OCI-LY3 (cell line): ENCODE measurements at regions not wholly inside any gene's neighbourhood (a gene's known extent, or its start where the extent isn't known, plus 50 kb on each side); places are given as distances from the start of the nearest gene placed in this dataset.

Source experiments
- H2AFZ ChIP-seq: fragments of 200-600, 300-600 bp; shearing (Covaris generic); 2 replicates; pipeline ENCODE4 v1.6.0; 2014; ENCODE audit warnings: antibody characterized with exemption, low read depth, low read length
- H3K27ac ChIP-seq: fragments of 200-600, 300-600 bp; sonication (generic); 2 replicates; pipeline ENCODE4 v1.5.1; 2014; ENCODE audit warnings: mild to moderate bottlenecking, low read length, moderate library complexity, mixed read lengths
- H3K27me3 ChIP-seq: fragments of 200-600, 300-600 bp; sonication (generic); 2 replicates; pipeline ENCODE4 v1.6.1; 2014; ENCODE audit warnings: low read depth, low read length, mixed read lengths
- H3K36me3 ChIP-seq: fragments of 200-600, 300-600 bp; sonication (generic); replicated peaks from 2 replicates; pipeline ENCODE3; 2014; ENCODE audit warnings: low read depth, low read length, mixed read lengths
- H3K4me1 ChIP-seq: fragments of 300-600, 200-600 bp; sonication (generic); 2 replicates; pipeline ENCODE4 v1.6.1; 2014; ENCODE audit warnings: low read length, mixed read lengths
- H3K4me2 ChIP-seq: fragments of 200-600, 300-600 bp; sonication (generic); 2 replicates; pipeline ENCODE4 v1.6.1; 2014; ENCODE audit warnings: low read length, mixed read lengths
- H3K4me3 ChIP-seq: fragments of 300-600, 200-600 bp; sonication (generic); 2 replicates; pipeline ENCODE4 v1.5.1; 2014; ENCODE audit warnings: antibody characterized with exemption, mild to moderate bottlenecking, low read length, moderate library complexity
- H3K79me2 ChIP-seq: fragments of 300-600, 200-600 bp; shearing (Covaris generic); 2 replicates; pipeline ENCODE4 v1.6.1; 2014; ENCODE audit warnings: mild to moderate bottlenecking, low read length, mixed read lengths
- H3K9ac ChIP-seq: fragments of 300-600, 200-600 bp; shearing (Covaris generic); 2 replicates; pipeline ENCODE4 v1.6.0; 2014; ENCODE audit warnings: mild to moderate bottlenecking, low read length, moderate library complexity
- H3K9me3 ChIP-seq: fragments of 200-600, 300-600 bp; shearing (Covaris generic); 2 replicates; pipeline ENCODE4 v1.6.1; 2014; ENCODE audit warnings: low read length, mixed read lengths; ENCODE audit not compliant: insufficient read depth
- H4K20me1 ChIP-seq: fragments of 200-600, 300-600 bp; sonication (generic); 2 replicates; pipeline ENCODE4 v1.6.1; 2016; ENCODE audit warnings: low read length, mixed read lengths; ENCODE audit not compliant: insufficient read depth
- EZH2phosphoT487 ChIP-seq: fragments of 200-600 bp; shearing (Covaris generic); IDR thresholded peaks from 2 replicates; pipeline ENCODE4 v1.6.1; 2018; ENCODE audit warnings: antibody characterized with exemption, mixed run types, low read depth
- TF ChIP-seq, protein P1 (sequence below): fragments of 200-600, 300-600 bp; sonication (generic); IDR thresholded peaks from 2 replicates; pipeline ENCODE4 v1.5.1; 2014; ENCODE audit warnings: antibody characterized with exemption, low read length, low read depth

DNA sequence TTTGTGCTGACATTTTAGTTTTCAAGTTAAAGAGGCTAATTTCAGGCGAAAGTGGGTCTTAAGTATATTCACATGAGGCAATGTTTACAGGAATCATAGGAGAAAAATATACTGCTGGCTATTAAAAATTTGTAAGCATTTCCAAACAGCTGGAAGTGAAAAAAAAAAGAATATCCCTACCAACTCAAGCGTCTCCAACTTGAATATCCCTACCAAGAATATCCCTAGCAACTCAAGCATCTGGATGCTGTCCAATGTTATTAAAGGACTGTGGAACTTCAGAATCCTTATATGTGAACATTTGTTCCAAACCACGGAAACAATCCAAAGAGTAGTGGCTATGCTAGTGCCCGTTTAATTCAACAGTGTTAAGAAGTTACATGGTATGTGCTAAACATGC, 1303.0 kb downstream of the GATA3 start:
- Histone ChIP-seq H3K4me2 (no peak overlapping the region), H3K4me3 (no peak overlapping the region), H3K36me3 (no peaks in the 10 kb centered on the region), H3K27me3 (no peaks in the 10 kb centered on the region), H3K27ac (no peak overlapping the region), H4K20me1 (no peaks in the 10 kb centered on the region), H3K79me2 (no peaks in the 10 kb centered on the region), H3K9ac (no peak overlapping the region), H2AFZ (no peak overlapping the region), H3K4me1 (no peaks in the 10 kb centered on the region), H3K9me3 (no peaks in the 10 kb centered on the region)
- TF ChIP-seq, protein P1, sequence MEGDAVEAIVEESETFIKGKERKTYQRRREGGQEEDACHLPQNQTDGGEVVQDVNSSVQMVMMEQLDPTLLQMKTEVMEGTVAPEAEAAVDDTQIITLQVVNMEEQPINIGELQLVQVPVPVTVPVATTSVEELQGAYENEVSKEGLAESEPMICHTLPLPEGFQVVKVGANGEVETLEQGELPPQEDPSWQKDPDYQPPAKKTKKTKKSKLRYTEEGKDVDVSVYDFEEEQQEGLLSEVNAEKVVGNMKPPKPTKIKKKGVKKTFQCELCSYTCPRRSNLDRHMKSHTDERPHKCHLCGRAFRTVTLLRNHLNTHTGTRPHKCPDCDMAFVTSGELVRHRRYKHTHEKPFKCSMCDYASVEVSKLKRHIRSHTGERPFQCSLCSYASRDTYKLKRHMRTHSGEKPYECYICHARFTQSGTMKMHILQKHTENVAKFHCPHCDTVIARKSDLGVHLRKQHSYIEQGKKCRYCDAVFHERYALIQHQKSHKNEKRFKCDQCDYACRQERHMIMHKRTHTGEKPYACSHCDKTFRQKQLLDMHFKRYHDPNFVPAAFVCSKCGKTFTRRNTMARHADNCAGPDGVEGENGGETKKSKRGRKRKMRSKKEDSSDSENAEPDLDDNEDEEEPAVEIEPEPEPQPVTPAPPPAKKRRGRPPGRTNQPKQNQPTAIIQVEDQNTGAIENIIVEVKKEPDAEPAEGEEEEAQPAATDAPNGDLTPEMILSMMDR: no peak
- TF ChIP-seq EZH2phosphoT487: no peak

DNA sequence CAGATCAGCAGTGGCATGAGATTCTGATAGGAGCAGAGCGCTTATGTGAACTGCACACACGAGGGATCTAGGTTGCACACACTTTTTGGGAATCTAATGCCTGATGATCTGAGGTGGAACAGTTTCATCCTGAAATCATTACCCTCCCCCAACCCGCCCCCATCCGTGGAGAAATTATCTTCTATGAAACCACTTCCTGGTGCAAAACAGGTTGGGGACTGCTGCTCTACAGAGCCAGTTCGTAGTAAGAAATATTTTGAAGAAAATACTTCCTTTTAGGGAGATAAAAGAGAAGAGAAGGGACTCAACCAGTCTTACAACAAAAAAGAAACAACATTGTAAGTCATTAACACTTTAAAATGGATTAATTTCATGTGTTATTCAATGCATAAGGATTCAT, 1308.2 kb downstream of the GATA3 start:
- H2AFZ ChIP-seq: no peak overlapping the region
- no peaks in the 10 kb centered on the region for H3K4me1 ChIP-seq
- H3K79me2 ChIP-seq: no peaks in the 10 kb centered on the region
- H3K27ac ChIP-seq: no peak overlapping the region
- H4K20me1 ChIP-seq: no peaks in the 10 kb centered on the region
- H3K36me3 ChIP-seq: no peaks in the 10 kb centered on the region
- H3K9me3 ChIP-seq: no peaks in the 10 kb centered on the region
- no peak overlapping the region for H3K4me2 ChIP-seq
- H3K27me3 ChIP-seq: no peaks in the 10 kb centered on the region
- TF ChIP-seq, protein P1: no peak
- TF ChIP-seq EZH2phosphoT487: no peak
- H3K4me3 ChIP-seq: no peak overlapping the region
- no peak overlapping the region for H3K9ac ChIP-seq

DNA sequence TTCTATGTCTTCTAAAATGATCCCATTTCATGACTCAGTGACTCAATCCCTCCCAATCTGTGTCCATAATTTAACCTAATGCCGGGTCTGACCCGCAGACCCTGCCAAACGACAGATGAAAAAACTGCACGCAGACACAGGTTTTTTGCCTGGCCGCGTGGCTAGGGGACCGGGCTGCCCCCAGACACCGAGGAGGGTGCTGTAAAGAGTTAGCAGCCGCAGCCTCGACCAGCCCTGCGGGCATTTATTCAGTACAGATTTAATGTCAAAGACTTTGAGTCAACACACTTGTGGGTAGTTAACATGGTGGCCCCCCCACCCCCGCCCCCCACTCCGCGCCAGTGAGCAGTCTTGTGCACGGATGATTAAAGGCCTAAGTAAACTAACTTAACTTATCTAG, 1324.7 kb downstream of the GATA3 start:
- H3K4me3 ChIP-seq: no peak overlapping the region
- no peaks in the 10 kb centered on the region for H3K4me1 ChIP-seq
- no peak overlapping the region for H3K9ac ChIP-seq
- TF ChIP-seq, protein P1: no peak
- TF ChIP-seq EZH2phosphoT487: no peak
- H3K36me3 ChIP-seq: no peaks in the 10 kb centered on the region
- H3K9me3 ChIP-seq: no peaks in the 10 kb centered on the region
- no peak overlapping the region for H2AFZ ChIP-seq
- no peak overlapping the region for H3K27ac ChIP-seq
- no peaks in the 10 kb centered on the region for H4K20me1 ChIP-seq
- H3K4me2 ChIP-seq: no peak overlapping the region
- H3K79me2 ChIP-seq: no peaks in the 10 kb centered on the region
- no peaks in the 10 kb centered on the region for H3K27me3 ChIP-seq

DNA sequence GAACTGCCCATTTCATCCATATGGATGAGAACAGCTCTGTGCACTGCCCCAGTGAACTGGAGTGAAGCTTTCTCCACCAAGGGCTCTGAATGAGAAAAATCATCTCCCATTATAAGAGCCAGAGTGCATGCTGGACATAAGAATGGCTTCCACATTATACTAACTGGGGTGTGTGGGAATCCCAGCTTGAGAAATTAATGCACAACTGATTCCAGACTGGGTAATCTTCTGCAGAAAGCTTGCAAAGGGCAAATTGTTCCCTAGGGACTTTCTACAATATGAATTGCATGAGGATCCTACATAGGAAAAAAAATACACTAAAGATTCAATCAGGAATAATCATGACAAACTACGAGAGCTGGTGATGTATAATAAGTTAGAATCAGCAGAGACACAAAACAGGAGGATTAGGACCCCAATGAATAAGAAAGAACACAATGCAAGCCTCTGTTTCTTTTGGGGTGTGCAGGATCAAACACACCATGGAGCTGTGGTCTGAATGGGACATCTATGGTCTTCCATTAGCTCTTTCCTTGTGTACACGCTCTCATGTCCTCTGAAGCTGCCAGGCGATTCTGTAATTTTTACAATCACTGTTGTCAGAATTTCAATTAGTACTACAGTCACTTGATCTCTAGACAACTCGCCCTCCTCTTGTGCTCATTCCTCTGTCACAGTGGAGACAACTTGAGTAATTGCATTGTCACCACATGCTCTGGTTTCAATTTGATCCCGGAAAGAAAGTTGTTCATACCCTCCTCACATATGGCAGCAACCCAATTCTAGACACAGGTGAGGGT, 1327.4 kb downstream of the GATA3 start:
- no peaks in the 10 kb centered on the region for H3K79me2 ChIP-seq
- no peak overlapping the region for H3K4me3 ChIP-seq
- no peaks in the 10 kb centered on the region for H3K36me3 ChIP-seq
- H3K4me1 ChIP-seq: no peaks in the 10 kb centered on the region
- TF ChIP-seq EZH2phosphoT487: no peak
- TF ChIP-seq, protein P1: no peak
- H3K4me2 ChIP-seq: no peak overlapping the region
- no peak overlapping the region for H2AFZ ChIP-seq
- H3K9ac ChIP-seq: no peak overlapping the region
- H3K27ac ChIP-seq: no peak overlapping the region
- no peaks in the 10 kb centered on the region for H3K27me3 ChIP-seq
- no peaks in the 10 kb centered on the region for H4K20me1 ChIP-seq
- H3K9me3 ChIP-seq: no peaks in the 10 kb centered on the region
